K562 (cell line): ENCODE measurements at regions not wholly inside any gene's neighbourhood (a gene's known extent, or its start where the extent isn't known, plus 50 kb on each side); places are given as distances from the start of the nearest gene placed in this dataset.

Experiments
- CTCF ChIP-seq, 3 experiments: IDR thresholded peaks in 2 of 3; conservative IDR thresholded peaks in 1 of 3; 2 replicates each; pipeline ENCODE4 v1.5.1; 2011 to 2012; ENCODE audit warnings: low read length in 3 of 3, mild to moderate bottlenecking in 3 of 3, control low read depth in 2 of 3, improper control_type of control experiment in 1 of 3, inconsistent platforms in 1 of 3, low read depth in 1 of 3, mixed read lengths in 1 of 3, moderate library complexity in 1 of 3; ENCODE audit not compliant: insufficient read depth in 2 of 3
- NUFIP1 ChIP-seq: fragments of 450-650 bp; IDR thresholded peaks from 2 replicates; pipeline ENCODE4 v1.6.1; 2018; ENCODE audit not compliant: partially characterized antibody
- POLR2A ChIP-seq: fragments of 450-650 bp; conservative IDR thresholded peaks from 2 replicates; pipeline ENCODE4 v1.6.1; 2016
- RB1 ChIP-seq: fragments of 450-650 bp; IDR thresholded peaks from 2 replicates; pipeline ENCODE4 v1.6.1; 2017; ENCODE audit warnings: low read depth, mild to moderate bottlenecking
- RFX5 ChIP-seq: IDR thresholded peaks from 2 replicates; pipeline ENCODE4 v1.6.1; 2011; ENCODE audit warnings: low read depth, mild to moderate bottlenecking, improper control_type of control experiment, low read length
- ZBTB2 ChIP-seq: fragments of 450-650 bp; IDR thresholded peaks from 2 replicates; pipeline ENCODE4 v1.6.1; 2016; ENCODE audit warnings: antibody characterized with exemption
- ZFP36 ChIP-seq: fragments of 150-350 bp; IDR thresholded peaks from 2 replicates; pipeline ENCODE4 v1.6.1; 2018; ENCODE audit warnings: low read length, low read depth; ENCODE audit not compliant: partially characterized antibody
- ZNF398 ChIP-seq: fragments of 250-450 bp; sonication (Bioruptor Pico); IDR thresholded peaks from 2 replicates; pipeline ENCODE4 v1.8.0; 2021; ENCODE audit warnings: moderate library complexity, mild to moderate bottlenecking, inconsistent platforms

GRCh38 chr2:138369856-138370255 is 131.7 kb upstream of the SPOPL start:
- TF ChIP-seq NUFIP1 (no peak), ZFP36 (no peak), RFX5 (no peak), POLR2A (no peak), CTCF (IDR thresholded peaks at IDR 0.05 in 2 of 3, conservative IDR thresholded peaks at IDR 0.05 in 1 of 3; ENCODE audit: insufficient read depth in 2 of 3, low read depth in 1 of 3, low read length in 3 of 3) (no peak), ZNF398 (CRISPR knock-in tag) (no peak), RB1 (no peak), ZBTB2 (no peak)
